OCI-LY7 (cell line): ENCODE measurements at regions not wholly inside any gene's neighbourhood (a gene's known extent, or its start where the extent isn't known, plus 50 kb on each side); places are given as distances from the start of the nearest gene placed in this dataset.

Experiments
- BruUV-seq: library from RNA; stranded (reverse); fragments of 400-500 nt; replicated peaks from 2 replicates; lab custom pipeline; 2021; lab: Mats Ljungman, UMichigan
- CTCF ChIA-PET: fragments of 300-600 bp; sonication (Branson Sonifier 250); formaldehyde crosslinking; loops from one replicate; lab custom pipeline; 2022; ENCODE audit warnings: antibody characterized with exemption; ENCODE audit not compliant: unreplicated experiment; lab: Charles Lee
- POLR2A ChIA-PET: fragments of 300-600 bp; sonication (Branson Sonifier 250); formaldehyde crosslinking; loops from one replicate; lab custom pipeline; 2022; ENCODE audit warnings: antibody characterized with exemption; lab: Charles Lee
- DNase-seq: peaks from one replicate; pipeline ENCODE4 v3.0.0-alpha.2; 2015; ENCODE audit warnings: low spot score
- H2AFZ ChIP-seq: fragments of 200-600 bp; sonication (generic), shearing (Covaris generic); 2 replicates; pipeline ENCODE4 v1.6.1; 2014; ENCODE audit warnings: mild to moderate bottlenecking, antibody characterized with exemption, low read length, moderate library complexity
- H3K27ac ChIP-seq: fragments of 200-600 bp; sonication (generic); 2 replicates; pipeline ENCODE4 v1.5.1; 2014; ENCODE audit warnings: mixed run types, low read depth, mild to moderate bottlenecking, moderate library complexity, low read length, inconsistent platforms; ENCODE audit not compliant: poor library complexity, severe bottlenecking
- H3K36me3 ChIP-seq: fragments of 200-600 bp; sonication (generic); 2 replicates; pipeline ENCODE4 v1.6.1; 2014; ENCODE audit warnings: mild to moderate bottlenecking, antibody characterized with exemption, low read length, moderate library complexity, mixed read lengths; ENCODE audit not compliant: insufficient read depth
- H3K4me1 ChIP-seq: fragments of 200-600 bp; sonication (generic); 2 replicates; pipeline ENCODE4 v1.5.1; 2014; ENCODE audit warnings: mild to moderate bottlenecking, low read length; ENCODE audit not compliant: insufficient read depth, poor library complexity, severe bottlenecking
- H3K4me2 ChIP-seq: fragments of 200-600 bp; sonication (generic); 2 replicates; pipeline ENCODE4 v1.6.1; 2014; ENCODE audit warnings: mild to moderate bottlenecking, low read length
- H3K4me3 ChIP-seq: fragments of 200-600 bp; sonication (generic); 2 replicates; pipeline ENCODE4 v1.5.1; 2014; ENCODE audit warnings: mild to moderate bottlenecking, low read depth, low read length; ENCODE audit not compliant: poor library complexity, severe bottlenecking
- H3K79me2 ChIP-seq: fragments of 200-600 bp; sonication (generic); 2 replicates; pipeline ENCODE4 v1.6.1; 2016; ENCODE audit warnings: low read depth, mild to moderate bottlenecking, low read length, moderate library complexity, mixed read lengths; ENCODE audit not compliant: insufficient read depth
- H3K9me2 ChIP-seq: fragments of 200-600 bp; sonication (generic); 2 replicates; pipeline ENCODE4 v1.6.1; 2016; ENCODE audit warnings: mild to moderate bottlenecking, low read length, mixed read lengths; ENCODE audit not compliant: insufficient read depth
- H3K9me3 ChIP-seq: fragments of 200-600 bp; sonication (generic); 2 replicates; pipeline ENCODE4 v1.6.1; 2014; ENCODE audit warnings: mild to moderate bottlenecking, mixed run types, low read length, mixed read lengths
- H4K20me1 ChIP-seq: fragments of 200-600 bp; sonication (generic); 2 replicates; pipeline ENCODE4 v1.6.1; 2014; ENCODE audit warnings: mild to moderate bottlenecking, antibody characterized with exemption, low read length, moderate library complexity, mixed read lengths; ENCODE audit not compliant: insufficient read depth
- EZH2phosphoT487 ChIP-seq: fragments of 200-600 bp; sonication (generic); IDR thresholded peaks from 2 replicates; pipeline ENCODE4 v1.6.1; 2018; ENCODE audit warnings: low read depth, borderline replicate concordance, mild to moderate bottlenecking, mixed run types, antibody characterized with exemption, low read length, moderate library complexity, mixed read lengths
- intact Hi-C: fragments of 100-400 bp; cut with micrococcal nuclease; formaldehyde crosslinking; loops from one replicate; pipeline ENCODE4 v1.10.0; 2022; ENCODE audit not compliant: unreplicated experiment
- TF ChIP-seq, protein P1 (sequence below): fragments of 200-600 bp; sonication (generic); conservative IDR thresholded peaks from 2 replicates; pipeline ENCODE4 v1.5.1; 2014; ENCODE audit warnings: mild to moderate bottlenecking, antibody characterized with exemption, low read length, moderate library complexity, mixed read lengths

DNA sequence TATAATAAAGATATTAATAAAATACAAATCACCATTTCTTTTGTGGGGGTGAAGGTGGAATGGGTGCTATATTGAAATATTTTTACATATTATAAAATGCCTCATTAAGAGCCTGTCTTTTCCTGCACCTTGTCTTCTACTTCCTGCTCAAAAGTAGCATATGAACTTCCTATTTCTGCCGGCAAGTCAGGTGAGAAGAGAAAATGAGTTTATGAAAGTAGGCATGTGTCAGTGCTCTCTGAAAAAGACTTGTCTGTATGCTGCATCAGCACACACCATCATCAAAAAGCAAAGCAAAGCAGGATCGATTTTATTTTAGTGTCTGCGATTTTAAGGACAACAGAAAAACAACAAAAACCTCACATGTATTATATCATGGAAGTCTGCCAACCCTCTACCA lies 114.2 kb downstream of the RAP2A start:
- H3K4me1 ChIP-seq, result no peaks in the 10 kb centered on the region
- no peaks in the 10 kb centered on the region for H3K79me2 ChIP-seq
- intact Hi-C loops, result no loop called here
- CTCF ChIA-PET, result no interaction called here
- POLR2A ChIA-PET, result interaction anchor here (0.5 kb wide), 1 partner anchor 501 kb away, joined by 5 read pairs; no protein-coding TSS in a partner anchor
- no peaks in the 10 kb centered on the region for H3K9me3 ChIP-seq
- DNase-seq, result no peak
- H3K4me3 ChIP-seq, result no peak overlapping the region
- BruUV-seq, result no TSS peak
- H3K9me2 ChIP-seq, result no peaks in the 10 kb centered on the region
- TF ChIP-seq, protein P1, sequence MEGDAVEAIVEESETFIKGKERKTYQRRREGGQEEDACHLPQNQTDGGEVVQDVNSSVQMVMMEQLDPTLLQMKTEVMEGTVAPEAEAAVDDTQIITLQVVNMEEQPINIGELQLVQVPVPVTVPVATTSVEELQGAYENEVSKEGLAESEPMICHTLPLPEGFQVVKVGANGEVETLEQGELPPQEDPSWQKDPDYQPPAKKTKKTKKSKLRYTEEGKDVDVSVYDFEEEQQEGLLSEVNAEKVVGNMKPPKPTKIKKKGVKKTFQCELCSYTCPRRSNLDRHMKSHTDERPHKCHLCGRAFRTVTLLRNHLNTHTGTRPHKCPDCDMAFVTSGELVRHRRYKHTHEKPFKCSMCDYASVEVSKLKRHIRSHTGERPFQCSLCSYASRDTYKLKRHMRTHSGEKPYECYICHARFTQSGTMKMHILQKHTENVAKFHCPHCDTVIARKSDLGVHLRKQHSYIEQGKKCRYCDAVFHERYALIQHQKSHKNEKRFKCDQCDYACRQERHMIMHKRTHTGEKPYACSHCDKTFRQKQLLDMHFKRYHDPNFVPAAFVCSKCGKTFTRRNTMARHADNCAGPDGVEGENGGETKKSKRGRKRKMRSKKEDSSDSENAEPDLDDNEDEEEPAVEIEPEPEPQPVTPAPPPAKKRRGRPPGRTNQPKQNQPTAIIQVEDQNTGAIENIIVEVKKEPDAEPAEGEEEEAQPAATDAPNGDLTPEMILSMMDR, result no peak
- TF ChIP-seq EZH2phosphoT487, result no peak
- no peak overlapping the region for H3K27ac ChIP-seq
- H2AFZ ChIP-seq, result no peak overlapping the region
- H3K4me2 ChIP-seq, result no peak overlapping the region
- no peaks in the 10 kb centered on the region for H4K20me1 ChIP-seq
- no peaks in the 10 kb centered on the region for H3K36me3 ChIP-seq

DNA sequence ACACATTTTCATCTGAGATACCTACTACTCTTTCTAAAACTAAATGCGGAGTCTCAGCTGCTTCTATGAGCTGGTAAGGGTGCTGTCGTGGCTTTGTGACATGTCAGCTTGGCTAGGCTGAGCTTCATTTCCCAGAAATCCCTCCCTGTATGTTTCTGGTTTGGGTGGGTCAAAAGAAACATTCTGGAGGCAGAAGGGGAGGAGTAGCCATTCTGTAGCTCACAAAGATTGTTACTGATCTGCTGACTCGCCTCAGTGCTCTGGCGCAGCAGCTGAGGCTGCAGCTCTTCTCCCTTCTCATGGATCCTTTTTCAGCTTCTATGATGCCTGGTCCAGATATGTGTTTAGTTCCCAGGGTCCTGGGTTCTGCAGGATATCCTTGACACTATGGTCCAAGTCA lies 114.7 kb downstream of the RAP2A start:
- no peak overlapping the region for H2AFZ ChIP-seq
- POLR2A ChIA-PET, result interaction anchor here (0.5 kb wide), 1 partner anchor 501 kb away, joined by 5 read pairs; no protein-coding TSS in a partner anchor
- intact Hi-C loops, result no loop called here

DNA sequence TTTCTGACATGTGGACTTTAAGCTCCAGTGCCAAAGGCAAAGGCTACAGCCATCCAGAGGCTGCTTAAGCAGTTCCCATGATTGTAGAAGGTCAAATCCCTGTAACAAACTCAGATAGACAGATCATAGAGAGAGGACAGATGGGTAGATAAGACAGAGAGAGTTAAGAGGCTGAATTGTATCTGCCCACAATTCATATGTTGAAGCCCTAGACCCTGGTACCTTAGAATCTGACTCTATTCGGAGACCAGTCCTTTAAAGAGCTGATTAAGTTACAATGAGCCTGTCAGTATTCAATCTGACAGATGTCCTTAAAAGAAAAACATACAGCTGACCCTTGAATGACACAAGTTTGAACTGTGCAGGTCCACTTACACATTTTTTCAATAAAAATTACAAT lies 115.2 kb downstream of the RAP2A start:
- intact Hi-C loops, result no loop called here

More for the DNA sequence above, 114.7 kb downstream of the RAP2A start:
- Histone ChIP-seq H3K4me1 (no peaks in the 10 kb centered on the region), H3K9me2 (no peaks in the 10 kb centered on the region), H3K4me2 (no peak overlapping the region), H3K9me3 (no peaks in the 10 kb centered on the region), H3K36me3 (no peaks in the 10 kb centered on the region), H3K79me2 (no peaks in the 10 kb centered on the region), H4K20me1 (no peaks in the 10 kb centered on the region), H3K27ac (no peak overlapping the region), H3K4me3 (no peak overlapping the region)
- DNase-seq, result no peak
- TF ChIP-seq, protein P1, result no peak
- TF ChIP-seq EZH2phosphoT487, result no peak
- CTCF ChIA-PET, result no interaction called here
- BruUV-seq, result no TSS peak

More for the DNA sequence above, 115.2 kb downstream of the RAP2A start:
- Histone ChIP-seq H3K36me3 (no peaks in the 10 kb centered on the region), H3K4me3 (no peak overlapping the region), H3K9me3 (no peaks in the 10 kb centered on the region), H3K9me2 (no peaks in the 10 kb centered on the region), H3K27ac (no peak overlapping the region), H3K79me2 (no peaks in the 10 kb centered on the region), H3K4me1 (no peaks in the 10 kb centered on the region), H4K20me1 (no peaks in the 10 kb centered on the region), H2AFZ (no peak overlapping the region), H3K4me2 (no peak overlapping the region)
- BruUV-seq, result no TSS peak
- CTCF ChIA-PET, result no interaction called here
- DNase-seq, result no peak
- TF ChIP-seq, protein P1, result no peak
- no peak for TF ChIP-seq EZH2phosphoT487
- POLR2A ChIA-PET, result no interaction called here
